ENCODE measurements at regions not wholly inside any gene's neighbourhood (a gene's known extent, or its start where the extent isn't known, plus 50 kb on each side); places are given as distances from the start of the nearest gene placed in this dataset.

DNA sequence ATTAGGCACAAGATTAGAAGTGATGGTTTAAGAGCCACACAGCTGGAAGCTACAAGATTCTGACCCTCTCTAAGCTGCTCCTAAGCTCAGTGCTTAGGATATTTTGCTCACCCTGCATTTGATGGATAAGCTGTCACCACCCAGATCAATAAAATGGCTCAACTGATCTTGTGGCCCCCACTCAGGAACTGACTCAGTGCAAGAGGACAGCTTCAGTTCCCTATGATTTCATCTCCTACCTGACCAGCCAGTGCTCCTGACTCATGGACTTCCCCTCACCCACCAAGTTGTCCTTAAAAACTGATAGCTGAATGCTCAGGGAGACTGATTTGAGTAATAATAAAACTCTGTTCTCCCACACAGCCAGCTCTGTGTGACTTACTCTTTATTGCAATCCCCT lies 833.8 kb downstream of the GRID1 start:
- Histone ChIP-seq H3K9me3 (ENCODE audit: control insufficient read depth, low read length) (peaks cover 1% of the 10 kb centered on the region), H3K27ac (ENCODE audit: low read length) (no peak overlapping the region), H3K27me3 (ENCODE audit: control insufficient read depth, insufficient read depth) (no peaks in the 10 kb centered on the region), H3K4me3 (ENCODE audit: low read length) (no peak overlapping the region), H3K4me1 (ENCODE audit: control insufficient read depth, insufficient read depth, low read length) (no peaks in the 10 kb centered on the region)
- no peak for ATAC-seq
- no peak for DNase-seq
- intact Hi-C loops (cut with DNase I), result no loop called here

DNA sequence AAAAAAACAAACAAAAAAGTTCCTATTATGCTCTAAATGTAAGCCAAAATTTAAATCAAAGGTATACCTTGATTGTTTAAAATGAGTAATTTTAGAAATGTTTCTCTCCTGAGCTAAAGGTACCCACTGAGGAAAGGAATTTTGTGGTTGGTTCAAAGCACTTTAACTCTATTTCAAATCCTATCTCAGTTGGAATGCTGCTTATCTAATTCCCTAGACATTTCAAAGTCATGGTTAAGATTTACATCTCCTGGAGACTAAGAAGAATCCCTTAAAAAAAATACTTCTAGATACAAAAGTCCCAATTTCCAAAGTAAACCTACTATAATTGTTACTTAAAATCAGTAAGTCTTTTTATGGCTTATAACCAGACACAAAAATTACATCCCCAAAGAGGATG lies 830.7 kb downstream of the GRID1 start:
- no peak overlapping the region for H3K27ac ChIP-seq (ENCODE audit: low read length)
- intact Hi-C loops (cut with DNase I), result no loop called here
- no peaks in the 10 kb centered on the region for H3K4me1 ChIP-seq (ENCODE audit: control insufficient read depth, insufficient read depth, low read length)
- ATAC-seq, result no peak
- no peaks in the 10 kb centered on the region for H3K27me3 ChIP-seq (ENCODE audit: control insufficient read depth, insufficient read depth)
- DNase-seq, result no peak
- H3K4me3 ChIP-seq (ENCODE audit: low read length), result no peak overlapping the region
- no peaks in the 10 kb centered on the region for H3K9me3 ChIP-seq (ENCODE audit: control insufficient read depth, low read length)

DNA sequence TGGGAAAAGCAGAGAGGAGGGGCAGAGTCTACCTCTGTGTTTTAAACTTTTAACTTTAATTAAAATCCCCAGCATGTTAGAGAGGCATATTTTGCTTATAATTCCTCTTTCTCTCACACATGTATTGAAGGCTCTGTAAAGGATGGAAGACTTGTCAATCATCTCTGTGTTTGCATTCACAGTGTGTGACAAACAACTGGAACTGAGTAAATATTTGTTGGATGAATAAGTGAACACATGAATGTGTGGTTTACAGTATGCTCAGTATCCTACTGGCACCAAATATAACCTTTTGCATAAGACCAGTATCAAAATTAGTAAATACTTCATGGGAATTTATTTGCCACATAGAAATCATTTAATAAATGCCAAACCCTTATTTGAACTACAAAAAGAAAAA lies 829.0 kb downstream of the GRID1 start:
- DNase-seq (no peak), ATAC-seq (no peak)
- intact Hi-C loops (cut with DNase I), result no loop called here
- Histone ChIP-seq H3K4me1 (ENCODE audit: control insufficient read depth, insufficient read depth, low read length) (no peaks in the 10 kb centered on the region), H3K9me3 (ENCODE audit: control insufficient read depth, low read length) (no peaks in the 10 kb centered on the region), H3K27me3 (ENCODE audit: control insufficient read depth, insufficient read depth) (no peaks in the 10 kb centered on the region), H3K27ac (ENCODE audit: low read length) (no peak overlapping the region), H3K4me3 (ENCODE audit: low read length) (no peak overlapping the region)

DNA sequence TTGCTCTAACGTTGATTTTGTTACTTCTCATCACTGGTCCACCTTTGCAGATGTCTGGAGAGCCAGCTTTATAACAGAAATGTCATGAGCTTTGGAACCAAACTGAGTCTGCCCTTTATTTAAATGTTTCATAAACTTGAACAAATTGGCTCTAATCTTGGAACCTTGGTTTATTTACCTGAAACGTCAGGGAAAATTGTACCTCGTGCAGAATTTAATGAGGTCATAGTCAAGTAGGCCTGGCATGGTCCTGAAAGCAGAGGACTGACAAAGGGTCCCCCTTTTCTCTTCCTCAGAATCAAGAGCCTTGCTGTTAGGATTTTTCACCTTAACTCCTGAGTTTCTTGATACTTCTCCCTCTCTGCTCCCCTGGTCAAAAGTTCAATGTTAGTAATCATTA lies 828.0 kb downstream of the GRID1 start:
- Histone ChIP-seq H3K9me3 (ENCODE audit: control insufficient read depth, low read length) (no peaks in the 10 kb centered on the region), H3K27ac (ENCODE audit: low read length) (no peak overlapping the region), H3K27me3 (ENCODE audit: control insufficient read depth, insufficient read depth) (no peaks in the 10 kb centered on the region), H3K4me1 (ENCODE audit: control insufficient read depth, insufficient read depth, low read length) (no peaks in the 10 kb centered on the region), H3K4me3 (ENCODE audit: low read length) (no peak overlapping the region)
- DNase-seq, result no peak
- ATAC-seq, result no peak
- WGBS, result 74% methylated on average over 3 of the region's 3 CpGs
- intact Hi-C loops (cut with DNase I), result no loop called here

DNA sequence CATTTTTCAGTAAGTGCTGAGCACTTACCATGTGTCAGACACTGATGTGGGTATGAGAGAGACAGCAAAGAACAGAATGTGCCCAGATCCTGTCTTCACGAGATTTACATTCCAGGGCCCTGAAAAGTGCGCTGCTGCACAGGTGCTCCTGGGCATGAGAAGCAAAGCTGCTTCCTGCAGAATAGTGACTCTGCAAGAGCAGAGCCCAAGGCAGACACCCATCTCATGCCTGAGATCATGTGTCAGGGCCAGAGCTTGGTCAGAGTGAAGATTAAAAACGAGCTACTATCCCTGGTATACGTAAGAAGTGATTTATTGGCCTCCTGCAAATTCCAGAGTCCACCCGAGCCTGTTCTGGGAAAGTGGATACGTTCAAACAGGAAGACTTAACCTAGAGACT lies 824.4 kb downstream of the GRID1 start:
- intact Hi-C loops (cut with DNase I), result no loop called here
- no peak for ATAC-seq
- Histone ChIP-seq H3K27me3 (ENCODE audit: control insufficient read depth, insufficient read depth) (no peaks in the 10 kb centered on the region), H3K27ac (ENCODE audit: low read length) (no peak overlapping the region), H3K4me3 (ENCODE audit: low read length) (no peak overlapping the region), H3K4me1 (ENCODE audit: control insufficient read depth, insufficient read depth, low read length) (no peaks in the 10 kb centered on the region), H3K9me3 (ENCODE audit: control insufficient read depth, low read length) (no peaks in the 10 kb centered on the region)
- WGBS, result 54% methylated on average over 6 of the region's 6 CpGs
- DNase-seq, result no peak

DNA sequence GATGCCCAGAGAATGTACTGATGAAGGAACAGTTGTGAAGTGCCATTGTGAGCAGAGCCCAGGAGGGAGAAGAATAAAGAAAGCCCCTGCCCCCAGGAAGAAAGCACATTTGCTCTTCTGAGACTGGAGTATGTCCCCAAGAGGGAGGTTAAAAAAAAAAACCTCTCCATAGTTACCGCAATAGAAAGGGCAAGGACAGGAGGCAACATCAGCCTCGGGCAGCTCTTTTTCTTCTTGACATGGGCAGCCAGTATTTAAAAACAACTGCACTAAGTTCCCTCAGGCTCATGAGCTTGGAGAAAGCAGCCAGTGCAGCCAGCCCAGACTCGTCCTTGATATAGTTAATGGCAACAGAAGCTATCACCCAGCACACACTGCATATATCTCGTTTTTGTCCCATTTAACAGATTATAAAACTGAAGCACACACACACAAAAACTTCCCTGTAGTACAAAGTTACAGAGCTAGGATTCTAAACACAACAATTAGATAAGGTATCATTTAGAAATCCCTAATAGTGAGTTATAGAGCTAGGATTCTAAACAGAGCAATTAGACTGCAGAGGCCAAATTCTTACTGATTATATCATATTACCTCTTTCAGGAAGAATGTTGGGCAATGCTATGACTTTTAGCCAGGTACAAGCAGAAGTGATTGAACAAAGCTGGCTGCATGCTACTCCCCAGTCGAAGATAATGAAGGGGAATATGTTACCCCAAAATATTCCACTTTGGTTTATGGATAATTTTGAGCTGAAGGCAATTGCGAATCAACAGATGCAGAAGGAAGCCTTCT lies 823.5 kb downstream of the GRID1 start:
- WGBS, result 61% methylated on average over 6 of the region's 6 CpGs
- no peak overlapping the region for H3K27ac ChIP-seq (ENCODE audit: low read length)
- intact Hi-C loops (cut with DNase I), result no loop called here

DNA sequence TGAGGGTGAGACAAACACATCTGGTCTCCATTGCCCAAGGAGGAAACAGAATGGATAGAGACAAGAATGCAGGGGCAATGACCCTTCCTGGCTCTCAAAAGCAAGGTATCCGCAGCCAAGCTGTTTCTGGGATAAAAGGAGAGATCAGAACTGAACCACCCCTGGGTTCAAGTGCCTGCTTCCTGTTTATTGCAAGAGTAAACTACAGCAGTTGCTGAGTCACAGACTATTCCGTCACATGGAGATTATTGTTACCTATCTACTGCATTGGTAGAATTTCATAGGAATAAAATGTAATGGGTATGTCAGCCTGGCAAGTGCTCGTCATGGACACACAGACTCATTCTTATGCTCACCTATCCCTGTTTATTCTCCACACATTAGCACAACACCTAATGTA lies 821.6 kb downstream of the GRID1 start:
- Histone ChIP-seq H3K9me3 (ENCODE audit: control insufficient read depth, low read length) (no peaks in the 10 kb centered on the region), H3K4me1 (ENCODE audit: control insufficient read depth, insufficient read depth, low read length) (no peaks in the 10 kb centered on the region), H3K27me3 (ENCODE audit: control insufficient read depth, insufficient read depth) (no peaks in the 10 kb centered on the region), H3K27ac (ENCODE audit: low read length) (no peak overlapping the region), H3K4me3 (ENCODE audit: low read length) (no peak overlapping the region)
- 69% methylated on average over 3 of the region's 3 CpGs for WGBS
- DNase-seq, result no peak
- ATAC-seq, result no peak
- intact Hi-C loops (cut with DNase I), result loop anchor here in 1 of 4 donors (5.0 kb wide), 1 partner anchor 832 kb away; no protein-coding TSS in a partner anchor

More for the DNA sequence above, 823.5 kb downstream of the GRID1 start:
- ATAC-seq, result no peak
- DNase-seq, result no peak
- no peaks in the 10 kb centered on the region for H3K9me3 ChIP-seq (ENCODE audit: control insufficient read depth, low read length)
- no peaks in the 10 kb centered on the region for H3K4me1 ChIP-seq (ENCODE audit: control insufficient read depth, insufficient read depth, low read length)
- no peaks in the 10 kb centered on the region for H3K27me3 ChIP-seq (ENCODE audit: control insufficient read depth, insufficient read depth)
- no peak overlapping the region for H3K4me3 ChIP-seq (ENCODE audit: low read length)

DNA sequence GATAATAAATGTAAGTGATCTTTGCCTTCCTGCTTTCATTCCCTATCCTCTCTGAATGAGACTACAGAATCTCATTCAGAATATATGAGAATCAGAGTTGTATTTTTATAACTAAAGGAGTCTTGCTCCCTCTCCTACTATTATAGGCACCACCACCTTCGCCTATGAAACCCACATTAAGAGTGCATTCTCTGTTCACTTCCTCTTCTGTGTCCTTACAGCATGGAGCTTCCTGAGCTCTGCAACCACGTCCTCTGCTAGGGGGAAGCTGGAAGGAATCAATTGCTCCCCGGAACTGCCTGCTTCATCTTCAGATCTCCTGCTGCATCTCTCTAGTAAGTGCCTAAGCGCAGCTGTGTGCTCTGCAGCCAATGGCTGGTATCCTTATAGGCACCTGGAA lies 820.7 kb downstream of the GRID1 start:
- WGBS, result 57% methylated on average over 4 of the region's 4 CpGs
- H3K27ac ChIP-seq (ENCODE audit: low read length), result no peak overlapping the region
- no peak for DNase-seq
- intact Hi-C loops (cut with DNase I), result loop anchor here in 1 of 4 donors (5.0 kb wide), 1 partner anchor 831 kb away; no protein-coding TSS in a partner anchor
- ATAC-seq, result no peak
- H3K27me3 ChIP-seq (ENCODE audit: control insufficient read depth, insufficient read depth), result no peaks in the 10 kb centered on the region
- no peaks in the 10 kb centered on the region for H3K4me1 ChIP-seq (ENCODE audit: control insufficient read depth, insufficient read depth, low read length)
- H3K4me3 ChIP-seq (ENCODE audit: low read length), result no peak overlapping the region
- no peaks in the 10 kb centered on the region for H3K9me3 ChIP-seq (ENCODE audit: control insufficient read depth, low read length)

DNA sequence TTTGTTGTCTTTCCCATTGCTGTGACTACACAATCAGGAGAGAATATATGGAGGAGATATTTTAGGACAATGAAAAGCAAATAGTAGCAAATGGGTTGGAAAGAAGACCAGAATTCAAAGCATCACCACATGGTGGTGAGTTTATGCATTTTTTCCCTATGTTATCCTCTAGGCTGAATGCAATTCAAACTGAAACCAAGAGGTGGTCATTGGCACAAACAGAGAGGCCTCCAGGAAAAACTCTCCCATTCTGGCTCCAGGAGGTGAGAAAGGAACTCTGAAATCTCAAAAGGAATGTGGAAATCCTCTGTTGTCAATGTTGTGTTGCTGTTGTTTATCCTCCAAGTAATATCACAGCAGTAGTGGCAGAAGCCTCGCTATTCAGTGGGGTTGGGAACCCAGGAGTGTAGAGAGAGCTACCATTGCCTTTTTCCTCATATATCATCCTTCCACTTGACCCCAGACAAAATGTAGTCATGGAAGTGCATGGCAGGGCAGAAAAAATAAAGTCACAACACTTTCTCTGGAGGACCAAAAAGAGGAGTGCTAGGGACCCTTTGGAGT lies 819.1 kb downstream of the GRID1 start:
- Histone ChIP-seq H3K4me3 (ENCODE audit: low read length) (no peak overlapping the region), H3K27me3 (ENCODE audit: control insufficient read depth, insufficient read depth) (no peaks in the 10 kb centered on the region), H3K27ac (ENCODE audit: low read length) (no peak overlapping the region), H3K4me1 (ENCODE audit: control insufficient read depth, insufficient read depth, low read length) (no peaks in the 10 kb centered on the region), H3K9me3 (ENCODE audit: control insufficient read depth, low read length) (no peaks in the 10 kb centered on the region)
- 84% methylated on average over 1 of the region's 1 CpG for WGBS
- ATAC-seq, result no peak
- intact Hi-C loops (cut with DNase I), result loop anchor here in 1 of 4 donors (5.0 kb wide), 1 partner anchor 830 kb away; no protein-coding TSS in a partner anchor
- no peak for DNase-seq

DNA sequence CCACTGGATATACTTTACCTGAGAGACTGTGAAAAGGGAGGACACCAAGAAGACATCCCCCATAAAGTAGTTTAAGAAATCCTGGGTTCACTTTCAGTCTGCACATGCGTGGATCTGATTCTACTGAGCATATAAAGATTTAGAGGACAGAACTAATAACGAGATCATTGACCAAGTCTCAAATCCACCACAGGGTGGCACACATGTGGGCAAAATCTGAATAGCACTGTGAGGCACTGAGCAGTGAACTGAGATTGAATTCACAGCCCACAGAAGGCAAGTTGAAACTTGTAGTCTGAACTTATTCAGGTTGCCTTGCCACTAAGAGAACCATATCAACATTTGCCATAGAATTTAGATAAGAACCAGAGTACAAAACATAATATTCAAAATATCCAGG lies 818.6 kb downstream of the GRID1 start:
- intact Hi-C loops (cut with DNase I), result loop anchor here in 1 of 4 donors (5.0 kb wide), 1 partner anchor 829 kb away; no protein-coding TSS in a partner anchor
- WGBS, result 28% methylated on average over 2 of the region's 2 CpGs
- no peak for DNase-seq

More for the DNA sequence above, 818.6 kb downstream of the GRID1 start:
- H3K27me3 ChIP-seq (ENCODE audit: control insufficient read depth, insufficient read depth), result no peaks in the 10 kb centered on the region
- H3K4me3 ChIP-seq (ENCODE audit: low read length), result no peak overlapping the region
- H3K4me1 ChIP-seq (ENCODE audit: control insufficient read depth, insufficient read depth, low read length), result no peaks in the 10 kb centered on the region
- H3K9me3 ChIP-seq (ENCODE audit: control insufficient read depth, low read length), result no peaks in the 10 kb centered on the region
- peak in 1 of 2 donors; percentile 57 for ATAC-seq
- H3K27ac ChIP-seq (ENCODE audit: low read length), result no peak overlapping the region

Measured in right cardiac atrium (tissue), 5 donors.